ENCODE measurements at regions not wholly inside any gene's neighbourhood (a gene's known extent, or its start where the extent isn't known, plus 50 kb on each side); places are given as distances from the start of the nearest gene placed in this dataset.

GRCh38 chr9:99537996-99538395 is 283.7 kb upstream of the NR4A3 start:
- H3K4me3 Mint-ChIP-seq = no peak overlapping the region
- peaks cover 13% of the 10 kb centered on the region; the same call in 1 of the 2 replicates for H3K27me3 Mint-ChIP-seq (ENCODE audit: insufficient read depth)
- DNase-seq = no peak
- no peaks in the 10 kb centered on the region for H3K9me3 Mint-ChIP-seq
- no peak overlapping the region for H3K27ac Mint-ChIP-seq
- no peaks in the 10 kb centered on the region for H3K36me3 Mint-ChIP-seq (ENCODE audit: low read depth)
- TF ChIP-seq CTCF (IDR thresholded peaks at IDR 0.05) = no peak
- H3K4me1 Mint-ChIP-seq (ENCODE audit: low read depth) = no peaks in the 10 kb centered on the region

GRCh38 chr9:99544526-99544925 is 277.2 kb upstream of the NR4A3 start:
- DNase-seq = no peak
- TF ChIP-seq CTCF (IDR thresholded peaks at IDR 0.05) = no peak
- Mint-ChIP-seq H3K27ac (no peak overlapping the region), H3K36me3 (ENCODE audit: low read depth) (no peaks in the 10 kb centered on the region), H3K9me3 (no peaks in the 10 kb centered on the region), H3K4me1 (ENCODE audit: low read depth) (no peaks in the 10 kb centered on the region), H3K4me3 (no peak overlapping the region), H3K27me3 (ENCODE audit: insufficient read depth) (peaks cover 13% of the 10 kb centered on the region; the same call in 1 of the 2 replicates)

GRCh38 chr9:99549441-99549840 is 272.2 kb upstream of the NR4A3 start:
- H3K4me1 Mint-ChIP-seq (ENCODE audit: low read depth) = no peaks in the 10 kb centered on the region
- H3K27me3 Mint-ChIP-seq (ENCODE audit: insufficient read depth) = peaks cover 8% of the 10 kb centered on the region
- no peaks in the 10 kb centered on the region for H3K36me3 Mint-ChIP-seq (ENCODE audit: low read depth)
- H3K4me3 Mint-ChIP-seq = no peak overlapping the region
- no peak for TF ChIP-seq CTCF (IDR thresholded peaks at IDR 0.05)
- no peak overlapping the region for H3K27ac Mint-ChIP-seq
- H3K9me3 Mint-ChIP-seq = no peaks in the 10 kb centered on the region
- no peak for DNase-seq

GRCh38 chr9:99555792-99556191 is 265.9 kb upstream of the NR4A3 start:
- Mint-ChIP-seq H3K4me3 (no peak overlapping the region), H3K27ac (no peak overlapping the region), H3K36me3 (ENCODE audit: low read depth) (no peaks in the 10 kb centered on the region), H3K9me3 (no peaks in the 10 kb centered on the region), H3K27me3 (ENCODE audit: insufficient read depth) (peaks cover 5% of the 10 kb centered on the region), H3K4me1 (ENCODE audit: low read depth) (no peaks in the 10 kb centered on the region)
- no peak for TF ChIP-seq CTCF (IDR thresholded peaks at IDR 0.05)
- no peak for DNase-seq

- no peaks in the 10 kb centered on the region for H3K36me3 Mint-ChIP-seq (ENCODE audit: low read depth)
- peaks cover 2% of the 10 kb centered on the region for H3K27me3 Mint-ChIP-seq (ENCODE audit: insufficient read depth)
- no peaks in the 10 kb centered on the region for H3K4me1 Mint-ChIP-seq (ENCODE audit: low read depth)
- TF ChIP-seq CTCF (IDR thresholded peaks at IDR 0.05) = no peak
- no peak overlapping the region for H3K4me3 Mint-ChIP-seq
- H3K27ac Mint-ChIP-seq = no peak overlapping the region
- no peaks in the 10 kb centered on the region for H3K9me3 Mint-ChIP-seq
- no peak for DNase-seq
These were observed 264.7 kb upstream of the NR4A3 start for GRCh38 chr9:99556998-99557397.

- DNase-seq = no peak
These were observed 263.9 kb upstream of the NR4A3 start for GRCh38 chr9:99557816-99558215.

More at GRCh38 chr9:99557816-99558215, 263.9 kb upstream of the NR4A3 start:
- peaks cover 2% of the 10 kb centered on the region for H3K27me3 Mint-ChIP-seq (ENCODE audit: insufficient read depth)
- no peaks in the 10 kb centered on the region for H3K36me3 Mint-ChIP-seq (ENCODE audit: low read depth)
- no peak overlapping the region for H3K27ac Mint-ChIP-seq
- no peaks in the 10 kb centered on the region for H3K9me3 Mint-ChIP-seq
- H3K4me1 Mint-ChIP-seq (ENCODE audit: low read depth) = no peaks in the 10 kb centered on the region
- TF ChIP-seq CTCF (IDR thresholded peaks at IDR 0.05) = no peak
- H3K4me3 Mint-ChIP-seq = no peak overlapping the region
